ENCODE measurements at regions not wholly inside any gene's neighbourhood (a gene's known extent, or its start where the extent isn't known, plus 50 kb on each side); places are given as distances from the start of the nearest gene placed in this dataset.

GRCh38 chr5:8234179-8234770, 365.3 kb downstream of the MTRR start:
- H3K9me3 Mint-ChIP-seq, result no peaks in the 10 kb centered on the region
- H3K4me1 Mint-ChIP-seq, result no peaks in the 10 kb centered on the region
- H3K27ac ChIP-seq (ENCODE audit: low read depth, low read length), result no peak overlapping the region
- no peak for TF ChIP-seq CTCF (conservative IDR thresholded peaks at IDR 0.05)
- no peak overlapping the region for H3K4me3 Mint-ChIP-seq
- peaks cover 5% of the 10 kb centered on the region for H3K27me3 ChIP-seq (ENCODE audit: control insufficient read depth, insufficient read depth, low read length, poor library complexity, severe bottlenecking)
- no peak overlapping the region for H3K9ac ChIP-seq (ENCODE audit: extremely low read depth, low read length, poor library complexity, severe bottlenecking)
- no peaks in the 10 kb centered on the region for H3K36me3 ChIP-seq (ENCODE audit: control insufficient read depth, insufficient read depth, low read length)
- WGBS, 2 experiments (ENCODE audit: insufficient coverage in 1 of 2, insufficient read length in 1 of 2), result 61% methylated on average over 3 of the region's 3 CpGs; no CpG with 5 or more reads in 1 of the 2 experiments
- DNase-seq, result no peak
- H3K27me3 Mint-ChIP-seq (ENCODE audit: insufficient read depth), result no peaks in the 10 kb centered on the region
- H3K4me3 ChIP-seq (ENCODE audit: low read length), result no peak overlapping the region
- no peak overlapping the region for H3K27ac Mint-ChIP-seq
- H3K36me3 Mint-ChIP-seq (ENCODE audit: low read depth), result no peaks in the 10 kb centered on the region
- no peaks in the 10 kb centered on the region for H3K9me3 ChIP-seq (ENCODE audit: control insufficient read depth, low read length)
- no peaks in the 10 kb centered on the region for H3K4me1 ChIP-seq (ENCODE audit: control insufficient read depth, insufficient read depth, low read length)

GRCh38 chr5:8238080-8238479, 369.1 kb downstream of the MTRR start:
- no peak overlapping the region for H3K27ac ChIP-seq (ENCODE audit: low read depth, low read length)
- no peaks in the 10 kb centered on the region for H3K36me3 ChIP-seq (ENCODE audit: control insufficient read depth, insufficient read depth, low read length)
- Mint-ChIP-seq H3K27me3 (ENCODE audit: insufficient read depth) (no peaks in the 10 kb centered on the region), H3K36me3 (ENCODE audit: low read depth) (no peaks in the 10 kb centered on the region), H3K4me1 (no peaks in the 10 kb centered on the region), H3K9me3 (no peaks in the 10 kb centered on the region), H3K4me3 (no peak overlapping the region), H3K27ac (no peak overlapping the region)
- no peak for TF ChIP-seq CTCF (conservative IDR thresholded peaks at IDR 0.05)
- no peak overlapping the region for H3K9ac ChIP-seq (ENCODE audit: extremely low read depth, low read length, poor library complexity, severe bottlenecking)
- no peaks in the 10 kb centered on the region for H3K9me3 ChIP-seq (ENCODE audit: control insufficient read depth, low read length)
- no peaks in the 10 kb centered on the region for H3K27me3 ChIP-seq (ENCODE audit: control insufficient read depth, insufficient read depth, low read length, poor library complexity, severe bottlenecking)
- DNase-seq, result no peak
- H3K4me1 ChIP-seq (ENCODE audit: control insufficient read depth, insufficient read depth, low read length), result no peaks in the 10 kb centered on the region
- WGBS, 2 experiments (ENCODE audit: insufficient coverage in 1 of 2, insufficient read length in 1 of 2), result 87 to 100% methylated on average over 3 to 5 of the region's 5 CpGs
- no peak overlapping the region for H3K4me3 ChIP-seq (ENCODE audit: low read length)

GRCh38 chr5:8239198-8239597, 370.2 kb downstream of the MTRR start:
- no peaks in the 10 kb centered on the region for H3K9me3 ChIP-seq (ENCODE audit: control insufficient read depth, low read length)
- H3K4me1 ChIP-seq (ENCODE audit: control insufficient read depth, insufficient read depth, low read length), result no peaks in the 10 kb centered on the region
- Mint-ChIP-seq H3K4me1 (no peaks in the 10 kb centered on the region), H3K9me3 (no peaks in the 10 kb centered on the region), H3K27me3 (ENCODE audit: insufficient read depth) (no peaks in the 10 kb centered on the region), H3K4me3 (no peak overlapping the region), H3K36me3 (ENCODE audit: low read depth) (no peaks in the 10 kb centered on the region), H3K27ac (no peak overlapping the region)
- no peaks in the 10 kb centered on the region for H3K36me3 ChIP-seq (ENCODE audit: control insufficient read depth, insufficient read depth, low read length)
- DNase-seq, result no peak
- no peaks in the 10 kb centered on the region for H3K27me3 ChIP-seq (ENCODE audit: control insufficient read depth, insufficient read depth, low read length, poor library complexity, severe bottlenecking)
- H3K27ac ChIP-seq (ENCODE audit: low read depth, low read length), result no peak overlapping the region
- no peak for TF ChIP-seq CTCF (conservative IDR thresholded peaks at IDR 0.05)
- no peak overlapping the region for H3K4me3 ChIP-seq (ENCODE audit: low read length)
- no peak overlapping the region for H3K9ac ChIP-seq (ENCODE audit: extremely low read depth, low read length, poor library complexity, severe bottlenecking)
- WGBS, 2 experiments (ENCODE audit: insufficient coverage in 1 of 2, insufficient read length in 1 of 2), result 89 to 100% methylated on average over 4 to 5 of the region's 5 CpGs

Measured in endodermal cell (in vitro differentiated cells).